Endothelial cell of umbilical vein (primary cell): ENCODE measurements at regions not wholly inside any gene's neighbourhood (a gene's known extent, or its start where the extent isn't known, plus 50 kb on each side); places are given as distances from the start of the nearest gene placed in this dataset.

Source experiments
- EZH2 ChIP-seq: IDR thresholded peaks from 2 replicates; pipeline ENCODE4 v1.6.1; 2012; ENCODE audit warnings: borderline replicate concordance, low read depth, mild to moderate bottlenecking, moderate library complexity, low read length, inconsistent platforms; ENCODE audit not compliant: severe bottlenecking
- FOS ChIP-seq: IDR thresholded peaks from 2 replicates; pipeline ENCODE4 v1.6.1; 2011; ENCODE audit warnings: mild to moderate bottlenecking, low read length, moderate library complexity, borderline replicate concordance; ENCODE audit not compliant: insufficient read depth
- POLR2A ChIP-seq: IDR thresholded peaks from 2 replicates; pipeline ENCODE4 v1.6.1; 2012; ENCODE audit warnings: low read depth, mild to moderate bottlenecking, control low read depth, low read length
- POLR2AphosphoS5 ChIP-seq: IDR thresholded peaks from 2 replicates; pipeline ENCODE4 v1.6.1; 2012; ENCODE audit warnings: low read depth, mild to moderate bottlenecking, control low read depth, low read length, moderate library complexity; ENCODE audit not compliant: insufficient read depth
- TF ChIP-seq, protein P1 (sequence below), 2 donors: IDR thresholded peaks; 1 replicate in 1 of 2; 2 replicates in 1 of 2; pipeline ENCODE4 v1.5.1; 2011; ENCODE audit warnings: low read length in 2 of 2, mild to moderate bottlenecking in 2 of 2, moderate library complexity in 2 of 2, control low read depth in 1 of 2, inconsistent platforms in 1 of 2, low read depth in 1 of 2; ENCODE audit not compliant: insufficient read depth in 1 of 2; ENCODE audit errors: extremely low read depth in 1 of 2
- TF ChIP-seq, protein P2 (sequence below): IDR thresholded peaks from 2 replicates; pipeline ENCODE4 v1.6.1; 2011; ENCODE audit not compliant: insufficient read depth, insufficient read length

DNA sequence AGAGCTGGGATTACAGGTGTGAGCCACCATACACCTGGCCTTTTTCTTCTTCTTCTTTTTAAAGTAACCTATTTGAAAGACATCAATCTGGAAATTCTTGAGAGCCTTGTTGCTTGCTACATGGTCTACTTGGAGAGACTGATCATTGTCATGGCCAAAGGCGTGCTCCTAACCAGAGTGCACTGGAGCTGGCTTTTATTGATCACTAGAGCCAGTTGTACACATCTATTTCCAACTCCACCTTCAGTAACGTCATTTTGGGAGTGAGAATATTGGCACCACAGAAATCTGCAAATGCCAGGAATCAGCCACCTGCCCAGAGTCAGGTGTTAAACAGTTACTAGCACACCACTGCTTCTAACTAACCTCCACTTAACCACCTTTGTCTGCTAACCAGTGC lies 735.1 kb downstream of the TYW1 start:
- TF ChIP-seq, protein P1, sequence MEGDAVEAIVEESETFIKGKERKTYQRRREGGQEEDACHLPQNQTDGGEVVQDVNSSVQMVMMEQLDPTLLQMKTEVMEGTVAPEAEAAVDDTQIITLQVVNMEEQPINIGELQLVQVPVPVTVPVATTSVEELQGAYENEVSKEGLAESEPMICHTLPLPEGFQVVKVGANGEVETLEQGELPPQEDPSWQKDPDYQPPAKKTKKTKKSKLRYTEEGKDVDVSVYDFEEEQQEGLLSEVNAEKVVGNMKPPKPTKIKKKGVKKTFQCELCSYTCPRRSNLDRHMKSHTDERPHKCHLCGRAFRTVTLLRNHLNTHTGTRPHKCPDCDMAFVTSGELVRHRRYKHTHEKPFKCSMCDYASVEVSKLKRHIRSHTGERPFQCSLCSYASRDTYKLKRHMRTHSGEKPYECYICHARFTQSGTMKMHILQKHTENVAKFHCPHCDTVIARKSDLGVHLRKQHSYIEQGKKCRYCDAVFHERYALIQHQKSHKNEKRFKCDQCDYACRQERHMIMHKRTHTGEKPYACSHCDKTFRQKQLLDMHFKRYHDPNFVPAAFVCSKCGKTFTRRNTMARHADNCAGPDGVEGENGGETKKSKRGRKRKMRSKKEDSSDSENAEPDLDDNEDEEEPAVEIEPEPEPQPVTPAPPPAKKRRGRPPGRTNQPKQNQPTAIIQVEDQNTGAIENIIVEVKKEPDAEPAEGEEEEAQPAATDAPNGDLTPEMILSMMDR (IDR thresholded peaks at IDR 0.05; ENCODE audit: extremely low read depth in 1 of 2, insufficient read depth in 1 of 2, low read depth in 1 of 2, low read length in 2 of 2), result no peak
- TF ChIP-seq EZH2 (no peak), POLR2A (no peak), POLR2AphosphoS5 (no peak), FOS (no peak)
- TF ChIP-seq, protein P2, sequence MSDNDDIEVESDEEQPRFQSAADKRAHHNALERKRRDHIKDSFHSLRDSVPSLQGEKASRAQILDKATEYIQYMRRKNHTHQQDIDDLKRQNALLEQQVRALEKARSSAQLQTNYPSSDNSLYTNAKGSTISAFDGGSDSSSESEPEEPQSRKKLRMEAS, result no peak
